ENCODE measurements at regions not wholly inside any gene's neighbourhood (a gene's known extent, or its start where the extent isn't known, plus 50 kb on each side); places are given as distances from the start of the nearest gene placed in this dataset.

DNA sequence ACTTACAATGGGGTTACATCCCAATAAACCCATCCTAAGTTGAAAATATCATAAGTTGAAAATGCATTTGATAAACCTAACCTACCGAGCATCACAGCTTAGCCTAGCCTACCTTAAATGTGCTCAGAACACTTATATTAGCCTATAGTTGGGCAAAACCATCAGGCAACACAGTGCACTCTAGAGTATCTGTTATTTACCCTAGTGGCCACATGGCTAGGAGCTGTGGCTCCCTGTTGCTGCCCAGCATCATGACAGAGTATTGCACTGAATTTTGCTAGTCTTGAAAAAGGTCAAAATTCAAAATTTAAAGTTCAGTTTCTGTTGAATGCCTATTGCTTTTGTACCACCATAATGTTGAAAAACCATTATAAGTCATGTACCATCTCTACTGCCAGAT lies 482.7 kb upstream of the ZEB2 start:
- ChIA-PET CTCF (no interaction called here), POLR2A (no interaction called here)
- DNase-seq (ENCODE audit: extremely low spot score): no peak
- TF ChIP-seq, protein P1, sequence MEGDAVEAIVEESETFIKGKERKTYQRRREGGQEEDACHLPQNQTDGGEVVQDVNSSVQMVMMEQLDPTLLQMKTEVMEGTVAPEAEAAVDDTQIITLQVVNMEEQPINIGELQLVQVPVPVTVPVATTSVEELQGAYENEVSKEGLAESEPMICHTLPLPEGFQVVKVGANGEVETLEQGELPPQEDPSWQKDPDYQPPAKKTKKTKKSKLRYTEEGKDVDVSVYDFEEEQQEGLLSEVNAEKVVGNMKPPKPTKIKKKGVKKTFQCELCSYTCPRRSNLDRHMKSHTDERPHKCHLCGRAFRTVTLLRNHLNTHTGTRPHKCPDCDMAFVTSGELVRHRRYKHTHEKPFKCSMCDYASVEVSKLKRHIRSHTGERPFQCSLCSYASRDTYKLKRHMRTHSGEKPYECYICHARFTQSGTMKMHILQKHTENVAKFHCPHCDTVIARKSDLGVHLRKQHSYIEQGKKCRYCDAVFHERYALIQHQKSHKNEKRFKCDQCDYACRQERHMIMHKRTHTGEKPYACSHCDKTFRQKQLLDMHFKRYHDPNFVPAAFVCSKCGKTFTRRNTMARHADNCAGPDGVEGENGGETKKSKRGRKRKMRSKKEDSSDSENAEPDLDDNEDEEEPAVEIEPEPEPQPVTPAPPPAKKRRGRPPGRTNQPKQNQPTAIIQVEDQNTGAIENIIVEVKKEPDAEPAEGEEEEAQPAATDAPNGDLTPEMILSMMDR (IDR thresholded peaks at IDR 0.05; ENCODE audit: control extremely low read depth, extremely low read depth, low read depth, missing control alignments): no peak

DNA sequence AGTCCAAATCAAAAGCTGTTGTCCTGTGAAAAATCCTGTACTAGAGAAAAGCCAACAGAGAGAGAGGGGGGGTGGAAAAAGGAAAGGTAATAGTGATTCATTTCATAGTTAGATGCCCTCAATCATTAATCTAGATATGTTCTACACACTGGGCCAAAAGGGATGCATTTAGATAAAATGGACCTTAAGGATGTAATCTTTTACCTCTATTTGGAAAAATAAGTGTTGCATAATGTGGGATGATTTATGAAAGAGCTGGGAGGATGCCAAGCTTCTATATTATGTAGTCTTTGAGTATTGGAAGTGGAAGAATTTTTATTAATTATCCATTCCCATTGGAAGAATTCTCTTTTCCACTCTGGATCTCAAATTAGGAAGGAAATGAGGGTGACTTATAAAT lies 480.5 kb upstream of the ZEB2 start:
- no peak for DNase-seq (ENCODE audit: extremely low spot score)
- ChIA-PET CTCF (no interaction called here), POLR2A (no interaction called here)
- TF ChIP-seq, protein P1 (IDR thresholded peaks at IDR 0.05; ENCODE audit: control extremely low read depth, extremely low read depth, low read depth, missing control alignments): no peak

DNA sequence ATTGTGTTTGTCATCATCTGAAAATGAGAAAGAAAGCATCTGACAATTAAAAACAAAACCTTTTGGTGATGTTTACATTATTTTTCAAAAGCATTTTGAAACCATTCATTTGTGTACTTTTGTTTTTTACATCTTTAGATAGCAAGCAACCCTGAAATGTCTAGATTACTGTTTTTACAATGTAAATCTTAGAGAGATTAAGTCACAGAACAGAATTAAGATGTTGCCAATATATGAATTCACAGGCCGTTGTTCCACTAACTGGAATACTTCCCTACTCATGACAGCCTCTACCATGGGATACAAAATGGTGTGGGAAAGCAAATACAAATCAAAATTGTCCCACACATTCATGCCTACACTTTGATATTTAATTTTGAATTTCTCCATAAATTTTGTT lies 480.0 kb upstream of the ZEB2 start:
- ChIA-PET CTCF (no interaction called here), POLR2A (no interaction called here)
- TF ChIP-seq, protein P1 (IDR thresholded peaks at IDR 0.05; ENCODE audit: control extremely low read depth, extremely low read depth, low read depth, missing control alignments): no peak
- no peak for DNase-seq (ENCODE audit: extremely low spot score)

DNA sequence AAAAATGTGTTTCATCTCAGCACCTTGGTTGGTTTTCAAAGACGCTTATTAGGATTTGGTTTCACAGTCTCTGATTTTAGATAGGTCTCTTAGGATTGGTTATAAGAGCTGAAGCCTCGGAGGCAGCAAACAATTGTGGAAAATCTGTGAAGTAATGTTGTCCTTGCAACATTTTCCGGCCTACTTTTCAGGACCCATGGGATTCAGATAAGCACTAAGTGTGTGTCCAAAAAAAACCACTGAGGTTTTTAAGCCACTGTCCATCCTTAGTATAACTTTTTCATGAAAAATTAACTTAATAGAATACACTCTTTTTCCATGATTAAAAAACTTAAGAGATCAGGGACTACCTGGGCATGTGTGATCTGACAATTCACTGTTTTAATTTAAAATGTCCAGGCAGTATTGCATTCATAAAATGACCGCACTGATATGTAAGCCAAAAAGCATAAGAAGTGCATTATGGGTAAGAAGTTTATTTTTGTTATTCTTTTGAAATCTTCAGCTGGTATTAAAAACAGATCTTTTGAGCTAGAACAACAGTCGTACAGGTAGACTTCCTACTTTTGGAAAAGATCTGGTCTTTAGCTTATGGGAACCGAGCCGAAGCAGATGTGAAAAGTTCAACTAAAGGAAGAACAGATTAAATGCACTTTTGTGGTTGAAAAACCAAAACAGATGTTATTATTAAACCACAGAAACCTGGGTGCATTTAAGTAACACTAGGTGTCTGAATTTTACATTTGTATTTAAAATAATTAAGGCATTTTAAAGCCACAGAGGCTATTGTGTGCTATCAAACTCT lies 479.4 kb upstream of the ZEB2 start:
- TF ChIP-seq, protein P1 (IDR thresholded peaks at IDR 0.05; ENCODE audit: control extremely low read depth, extremely low read depth, low read depth, missing control alignments): no peak
- DNase-seq (ENCODE audit: extremely low spot score): no peak
- POLR2A ChIA-PET: no interaction called here
- CTCF ChIA-PET: no interaction called here

DNA sequence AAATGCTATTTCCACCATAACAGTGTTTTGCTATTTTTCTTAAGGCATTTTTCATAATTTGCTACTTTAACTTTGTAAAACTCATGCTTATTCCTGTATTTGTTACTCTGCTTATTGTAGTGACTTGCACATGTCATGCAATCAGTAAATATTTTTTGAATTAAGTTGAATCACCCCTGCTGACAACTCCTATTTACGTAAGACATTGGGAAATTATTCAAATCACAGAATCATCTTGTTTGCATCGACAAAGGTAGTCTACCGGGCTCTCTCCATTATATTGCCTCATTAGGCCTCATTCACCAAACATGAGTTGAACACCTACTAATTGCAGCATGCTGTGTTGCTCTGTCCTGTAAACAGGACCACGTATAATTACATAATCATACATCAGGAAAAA lies 478.5 kb upstream of the ZEB2 start:
- DNase-seq (ENCODE audit: extremely low spot score): no peak
- POLR2A ChIA-PET: no interaction called here
- CTCF ChIA-PET: no interaction called here

DNA sequence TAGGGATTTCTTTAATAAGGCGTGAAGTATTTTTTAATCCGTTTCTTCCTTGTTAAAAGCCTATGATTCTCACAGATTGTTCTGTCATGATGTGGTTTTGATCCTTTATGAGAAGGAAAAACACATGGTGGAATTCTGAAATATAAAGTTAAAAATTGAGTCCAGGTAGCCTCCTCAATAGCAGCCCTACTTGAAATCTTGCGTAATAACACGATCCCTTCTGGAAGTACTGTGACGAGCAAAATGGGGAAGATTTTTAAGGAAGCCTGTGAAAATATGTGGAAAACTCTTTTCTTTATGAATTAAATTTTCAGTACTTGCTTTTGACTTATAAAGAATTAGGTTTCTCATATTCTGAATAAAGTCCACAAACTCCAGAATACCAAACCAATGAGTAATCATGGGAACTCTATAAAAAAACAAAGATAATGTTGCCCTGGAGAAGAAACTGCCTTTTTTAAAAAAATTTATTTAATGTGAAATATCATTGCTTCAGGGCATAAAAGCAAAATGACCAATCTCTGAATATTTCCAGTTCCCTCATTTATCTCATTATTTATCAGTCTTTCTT lies 476.4 kb upstream of the ZEB2 start:
- TF ChIP-seq, protein P1 (IDR thresholded peaks at IDR 0.05; ENCODE audit: control extremely low read depth, extremely low read depth, low read depth, missing control alignments): no peak
- CTCF ChIA-PET: no interaction called here
- POLR2A ChIA-PET: no interaction called here
- DNase-seq (ENCODE audit: extremely low spot score): no peak

More for the DNA sequence above, 478.5 kb upstream of the ZEB2 start:
- TF ChIP-seq, protein P1 (IDR thresholded peaks at IDR 0.05; ENCODE audit: control extremely low read depth, extremely low read depth, low read depth, missing control alignments): no peak
